GOT3 (cell line): ENCODE measurements at regions not wholly inside any gene's neighbourhood (a gene's known extent, or its start where the extent isn't known, plus 50 kb on each side); places are given as distances from the start of the nearest gene placed in this dataset.

Source experiments
- DNase-seq: peaks from one replicate; lab custom pipeline; 2025; ENCODE audit warnings: mixed read lengths; lab: John Stamatoyannopoulos, UW

GRCh38 chr5:51279983-51280706 lies 103.1 kb upstream of the ISL1 start:
- DNase-seq = no peak

GRCh38 chr5:51286046-51286445 lies 97.2 kb upstream of the ISL1 start:
- no peak for DNase-seq

GRCh38 chr5:51302343-51302742 lies 80.9 kb upstream of the ISL1 start:
- DNase-seq = no peak

GRCh38 chr5:51326844-51327243 lies 56.4 kb upstream of the ISL1 start:
- DNase-seq = no peak
